Tibial nerve (tissue), 4 donors: ENCODE measurements at regions not wholly inside any gene's neighbourhood (a gene's known extent, or its start where the extent isn't known, plus 50 kb on each side); places are given as distances from the start of the nearest gene placed in this dataset.

Experiments
- EP300 ChIP-seq, 2 donors: sonication (generic); formaldehyde crosslinking; IDR thresholded peaks; one replicate each; pipeline ENCODE4 v1.6.1; 2017; ENCODE audit warnings: antibody characterized with exemption in 2 of 2, mild to moderate bottlenecking in 1 of 2
- POLR2A ChIP-seq, 2 donors: fragments of 450-650 bp; IDR thresholded peaks; one replicate each; pipeline ENCODE4 v1.6.1; 2017; ENCODE audit warnings: antibody characterized with exemption in 2 of 2, mild to moderate bottlenecking in 2 of 2, moderate library complexity in 2 of 2
- TF ChIP-seq, protein P1 (sequence below), 5 experiments: fragments of 200-600 bp in 3 of 5; fragments of 450-650 bp in 2 of 5; sonication (generic) in 3 of 5; IDR thresholded peaks; one replicate each; pipeline ENCODE4 v1.5.1; 2016 to 2019; ENCODE audit warnings: antibody characterized with exemption in 5 of 5, mild to moderate bottlenecking in 3 of 5, moderate library complexity in 2 of 5

DNA sequence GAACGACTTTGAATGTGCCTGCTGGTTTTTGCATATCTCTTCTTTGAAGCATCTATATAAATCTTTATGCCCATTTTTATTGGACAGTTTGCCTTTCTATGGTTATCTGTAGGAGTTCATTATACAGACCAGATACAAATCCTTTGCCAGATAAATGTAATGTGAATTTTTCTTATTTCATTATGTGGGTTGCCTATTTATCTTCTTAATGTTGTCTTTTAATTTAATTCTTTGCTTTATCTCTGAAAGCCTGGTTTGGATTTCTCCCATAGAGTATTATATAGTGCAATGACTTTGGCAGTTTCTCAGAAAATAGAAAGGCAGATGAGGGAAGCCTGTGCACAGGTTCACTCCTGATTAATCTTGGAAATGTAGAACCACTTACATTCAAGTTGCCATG is 1025.1 kb downstream of the GRM8 start:
- TF ChIP-seq, protein P1, sequence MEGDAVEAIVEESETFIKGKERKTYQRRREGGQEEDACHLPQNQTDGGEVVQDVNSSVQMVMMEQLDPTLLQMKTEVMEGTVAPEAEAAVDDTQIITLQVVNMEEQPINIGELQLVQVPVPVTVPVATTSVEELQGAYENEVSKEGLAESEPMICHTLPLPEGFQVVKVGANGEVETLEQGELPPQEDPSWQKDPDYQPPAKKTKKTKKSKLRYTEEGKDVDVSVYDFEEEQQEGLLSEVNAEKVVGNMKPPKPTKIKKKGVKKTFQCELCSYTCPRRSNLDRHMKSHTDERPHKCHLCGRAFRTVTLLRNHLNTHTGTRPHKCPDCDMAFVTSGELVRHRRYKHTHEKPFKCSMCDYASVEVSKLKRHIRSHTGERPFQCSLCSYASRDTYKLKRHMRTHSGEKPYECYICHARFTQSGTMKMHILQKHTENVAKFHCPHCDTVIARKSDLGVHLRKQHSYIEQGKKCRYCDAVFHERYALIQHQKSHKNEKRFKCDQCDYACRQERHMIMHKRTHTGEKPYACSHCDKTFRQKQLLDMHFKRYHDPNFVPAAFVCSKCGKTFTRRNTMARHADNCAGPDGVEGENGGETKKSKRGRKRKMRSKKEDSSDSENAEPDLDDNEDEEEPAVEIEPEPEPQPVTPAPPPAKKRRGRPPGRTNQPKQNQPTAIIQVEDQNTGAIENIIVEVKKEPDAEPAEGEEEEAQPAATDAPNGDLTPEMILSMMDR (IDR thresholded peaks at IDR 0.05) = no peak
- TF ChIP-seq POLR2A (IDR thresholded peaks at IDR 0.05) = no peak
- TF ChIP-seq EP300 (IDR thresholded peaks at IDR 0.05) = no peak
